ENCODE measurements at regions not wholly inside any gene's neighbourhood (a gene's known extent, or its start where the extent isn't known, plus 50 kb on each side); places are given as distances from the start of the nearest gene placed in this dataset.

- no peaks in the 10 kb centered on the region for H3K36me3 ChIP-seq (replicated peaks in 1 of 2; ENCODE audit: control extremely low read depth in 1 of 2, control insufficient read depth in 1 of 2, extremely low read depth in 1 of 2, insufficient read depth in 2 of 2, low read length in 1 of 2)
- H3K9me3 ChIP-seq (ENCODE audit: control extremely low read depth in 1 of 3, control insufficient read depth in 2 of 3, insufficient read depth in 1 of 3, low read length in 2 of 3), result peaks cover 6 to 32% (median 31%) of the 10 kb centered on the region in 3 donors
- ATAC-seq (ENCODE audit: low read depth) (no peak), DNase-seq (no peak)
- H3K27ac Mint-ChIP-seq, result no peak overlapping the region
- TF ChIP-seq, protein P1, sequence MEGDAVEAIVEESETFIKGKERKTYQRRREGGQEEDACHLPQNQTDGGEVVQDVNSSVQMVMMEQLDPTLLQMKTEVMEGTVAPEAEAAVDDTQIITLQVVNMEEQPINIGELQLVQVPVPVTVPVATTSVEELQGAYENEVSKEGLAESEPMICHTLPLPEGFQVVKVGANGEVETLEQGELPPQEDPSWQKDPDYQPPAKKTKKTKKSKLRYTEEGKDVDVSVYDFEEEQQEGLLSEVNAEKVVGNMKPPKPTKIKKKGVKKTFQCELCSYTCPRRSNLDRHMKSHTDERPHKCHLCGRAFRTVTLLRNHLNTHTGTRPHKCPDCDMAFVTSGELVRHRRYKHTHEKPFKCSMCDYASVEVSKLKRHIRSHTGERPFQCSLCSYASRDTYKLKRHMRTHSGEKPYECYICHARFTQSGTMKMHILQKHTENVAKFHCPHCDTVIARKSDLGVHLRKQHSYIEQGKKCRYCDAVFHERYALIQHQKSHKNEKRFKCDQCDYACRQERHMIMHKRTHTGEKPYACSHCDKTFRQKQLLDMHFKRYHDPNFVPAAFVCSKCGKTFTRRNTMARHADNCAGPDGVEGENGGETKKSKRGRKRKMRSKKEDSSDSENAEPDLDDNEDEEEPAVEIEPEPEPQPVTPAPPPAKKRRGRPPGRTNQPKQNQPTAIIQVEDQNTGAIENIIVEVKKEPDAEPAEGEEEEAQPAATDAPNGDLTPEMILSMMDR (IDR thresholded peaks at IDR 0.05), result no peak
- no peak for TF ChIP-seq EZH2 (IDR thresholded peaks at IDR 0.05; ENCODE audit: borderline replicate concordance, insufficient read depth, low read depth, low read length, poor library complexity, severe bottlenecking)
- H3K79me2 ChIP-seq (ENCODE audit: control insufficient read depth, insufficient read depth, low read length), result no peaks in the 10 kb centered on the region
- H3K4me1 ChIP-seq (ENCODE audit: control insufficient read depth in 2 of 2, insufficient read depth in 2 of 2, low read length in 2 of 2), result no peaks in the 10 kb centered on the region
- ChIA-PET CTCF (no interaction called here), POLR2A (no interaction called here)
- H3K9me3 Mint-ChIP-seq (ENCODE audit: insufficient read depth), result peaks cover 11% of the 10 kb centered on the region
- no peak overlapping the region for H2AFZ ChIP-seq (ENCODE audit: insufficient read depth, low read depth, low read length, poor library complexity, severe bottlenecking)
- H3K27me3 ChIP-seq (replicated peaks in 1 of 4; ENCODE audit: control extremely low read depth in 1 of 4, control insufficient read depth in 3 of 4, insufficient read depth in 4 of 4, low read length in 3 of 4), result peaks cover 0 to 7% (median 0%) of the 10 kb centered on the region in 4 experiments
- no peaks in the 10 kb centered on the region for H4K20me1 ChIP-seq (ENCODE audit: control insufficient read depth, insufficient read depth, low read length, poor library complexity, severe bottlenecking)
- H3K4me2 ChIP-seq (replicated peaks; ENCODE audit: low read depth, low read length, poor library complexity, severe bottlenecking), result no peak overlapping the region
- no peak overlapping the region for H3K9ac ChIP-seq (ENCODE audit: low read length)
- H3K27ac ChIP-seq (ENCODE audit: low read length in 2 of 2), result no peak overlapping the region
- no peak overlapping the region for H3K4me3 ChIP-seq (ENCODE audit: control extremely low read depth in 1 of 5, extremely low read depth in 1 of 5, insufficient read depth in 1 of 5, low read depth in 2 of 5, low read length in 4 of 5)
- no peak overlapping the region for H3K4me3 Mint-ChIP-seq
- peaks cover 3% of the 10 kb centered on the region for H3K27me3 Mint-ChIP-seq
- intact Hi-C loops (cut with micrococcal nuclease), result no loop called here
- H3K4me1 Mint-ChIP-seq, result no peaks in the 10 kb centered on the region
- WGBS (ENCODE audit: insufficient coverage), result 56% methylated on average over 1 of the region's 4 CpGs
Measured at GRCh38 chr14:92241966-92242595, 80.9 kb upstream of the SLC24A4 start.

GRCh38 chr14:92244805-92245204 lies 78.2 kb upstream of the SLC24A4 start:
- Histone ChIP-seq H3K27me3 (replicated peaks in 1 of 4; ENCODE audit: control extremely low read depth in 1 of 4, control insufficient read depth in 3 of 4, insufficient read depth in 4 of 4, low read length in 3 of 4) (peaks cover 0 to 6% (median 0%) of the 10 kb centered on the region in 4 experiments), H3K79me2 (ENCODE audit: control insufficient read depth, insufficient read depth, low read length) (no peaks in the 10 kb centered on the region), H3K36me3 (replicated peaks in 1 of 2; ENCODE audit: control extremely low read depth in 1 of 2, control insufficient read depth in 1 of 2, extremely low read depth in 1 of 2, insufficient read depth in 2 of 2, low read length in 1 of 2) (no peaks in the 10 kb centered on the region), H2AFZ (ENCODE audit: insufficient read depth, low read depth, low read length, poor library complexity, severe bottlenecking) (no peak overlapping the region), H3K9me3 (ENCODE audit: control extremely low read depth in 1 of 3, control insufficient read depth in 2 of 3, insufficient read depth in 1 of 3, low read length in 2 of 3) (peaks cover 6 to 36% (median 31%) of the 10 kb centered on the region in 3 donors), H3K4me2 (replicated peaks; ENCODE audit: low read depth, low read length, poor library complexity, severe bottlenecking) (no peak overlapping the region), H3K4me1 (ENCODE audit: control insufficient read depth in 2 of 2, insufficient read depth in 2 of 2, low read length in 2 of 2) (no peaks in the 10 kb centered on the region), H3K4me3 (ENCODE audit: control extremely low read depth in 1 of 5, extremely low read depth in 1 of 5, insufficient read depth in 1 of 5, low read depth in 2 of 5, low read length in 4 of 5) (no peak overlapping the region), H3K27ac (ENCODE audit: low read length in 2 of 2) (no peak overlapping the region), H4K20me1 (ENCODE audit: control insufficient read depth, insufficient read depth, low read length, poor library complexity, severe bottlenecking) (no peaks in the 10 kb centered on the region), H3K9ac (ENCODE audit: low read length) (no peak overlapping the region)
- Mint-ChIP-seq H3K4me1 (no peaks in the 10 kb centered on the region), H3K9me3 (ENCODE audit: insufficient read depth) (peaks cover 11% of the 10 kb centered on the region), H3K27me3 (peaks cover 8% of the 10 kb centered on the region), H3K27ac (no peak overlapping the region), H3K4me3 (no peak overlapping the region)
- ChIA-PET CTCF (no interaction called here), POLR2A (no interaction called here)
- DNase-seq, result no peak
- no peak for ATAC-seq (ENCODE audit: low read depth)
- intact Hi-C loops (cut with micrococcal nuclease), result no loop called here
- TF ChIP-seq EZH2 (IDR thresholded peaks at IDR 0.05; ENCODE audit: borderline replicate concordance, insufficient read depth, low read depth, low read length, poor library complexity, severe bottlenecking), result no peak
- TF ChIP-seq, protein P1 (IDR thresholded peaks at IDR 0.05), result no peak
